ENCODE measurements at regions not wholly inside any gene's neighbourhood (a gene's known extent, or its start where the extent isn't known, plus 50 kb on each side); places are given as distances from the start of the nearest gene placed in this dataset.

GRCh38 chr5:86974955-86975354 lies 292.7 kb upstream of the RASA1 start:
- no peak for TF ChIP-seq CTCF (IDR thresholded peaks at IDR 0.05)
- no peaks in the 10 kb centered on the region for H3K36me3 Mint-ChIP-seq (ENCODE audit: unreplicated experiment)
- DNase-seq (ENCODE audit: extremely low spot score, unreplicated experiment) = no peak
- no peak overlapping the region for H3K4me3 Mint-ChIP-seq (ENCODE audit: unreplicated experiment)
- no peaks in the 10 kb centered on the region for H3K9me3 Mint-ChIP-seq (ENCODE audit: unreplicated experiment)
- peaks cover 24% of the 10 kb centered on the region for H3K27me3 Mint-ChIP-seq (ENCODE audit: unreplicated experiment)
- no peak overlapping the region for H3K27ac Mint-ChIP-seq (ENCODE audit: unreplicated experiment)
- H3K4me1 Mint-ChIP-seq (ENCODE audit: unreplicated experiment) = peaks cover 1% of the 10 kb centered on the region

GRCh38 chr5:86977190-86977589 lies 290.5 kb upstream of the RASA1 start:
- Mint-ChIP-seq H3K27ac (ENCODE audit: unreplicated experiment) (no peak overlapping the region), H3K4me3 (ENCODE audit: unreplicated experiment) (no peak overlapping the region), H3K27me3 (ENCODE audit: unreplicated experiment) (peaks cover 14% of the 10 kb centered on the region), H3K9me3 (ENCODE audit: unreplicated experiment) (no peaks in the 10 kb centered on the region), H3K4me1 (ENCODE audit: unreplicated experiment) (peaks cover 1% of the 10 kb centered on the region), H3K36me3 (ENCODE audit: unreplicated experiment) (no peaks in the 10 kb centered on the region)
- no peak for TF ChIP-seq CTCF (IDR thresholded peaks at IDR 0.05)
- no peak for DNase-seq (ENCODE audit: extremely low spot score, unreplicated experiment)

GRCh38 chr5:86977808-86978207 lies 289.9 kb upstream of the RASA1 start:
- H3K36me3 Mint-ChIP-seq (ENCODE audit: unreplicated experiment) = no peaks in the 10 kb centered on the region
- TF ChIP-seq CTCF (IDR thresholded peaks at IDR 0.05) = no peak

GRCh38 chr5:86979811-86980411 lies 287.8 kb upstream of the RASA1 start:
- no peak overlapping the region for H3K27ac Mint-ChIP-seq (ENCODE audit: unreplicated experiment)
- H3K4me1 Mint-ChIP-seq (ENCODE audit: unreplicated experiment) = peaks cover 1% of the 10 kb centered on the region
- no peaks in the 10 kb centered on the region for H3K36me3 Mint-ChIP-seq (ENCODE audit: unreplicated experiment)
- no peaks in the 10 kb centered on the region for H3K9me3 Mint-ChIP-seq (ENCODE audit: unreplicated experiment)
- H3K27me3 Mint-ChIP-seq (ENCODE audit: unreplicated experiment) = peaks cover 4% of the 10 kb centered on the region
- no peak for DNase-seq (ENCODE audit: extremely low spot score, unreplicated experiment)
- no peak for TF ChIP-seq CTCF (IDR thresholded peaks at IDR 0.05)
- no peak overlapping the region for H3K4me3 Mint-ChIP-seq (ENCODE audit: unreplicated experiment)

More at GRCh38 chr5:86977808-86978207, 289.9 kb upstream of the RASA1 start:
- H3K9me3 Mint-ChIP-seq (ENCODE audit: unreplicated experiment) = no peaks in the 10 kb centered on the region
- no peak overlapping the region for H3K4me3 Mint-ChIP-seq (ENCODE audit: unreplicated experiment)
- H3K27ac Mint-ChIP-seq (ENCODE audit: unreplicated experiment) = no peak overlapping the region
- H3K4me1 Mint-ChIP-seq (ENCODE audit: unreplicated experiment) = peaks cover 1% of the 10 kb centered on the region
- peaks cover 11% of the 10 kb centered on the region for H3K27me3 Mint-ChIP-seq (ENCODE audit: unreplicated experiment)
- no peak for DNase-seq (ENCODE audit: extremely low spot score, unreplicated experiment)

GRCh38 chr5:86981898-86982297 lies 285.8 kb upstream of the RASA1 start:
- Mint-ChIP-seq H3K27me3 (ENCODE audit: unreplicated experiment) (peaks cover 12% of the 10 kb centered on the region), H3K4me1 (ENCODE audit: unreplicated experiment) (peaks cover 1% of the 10 kb centered on the region), H3K4me3 (ENCODE audit: unreplicated experiment) (no peak overlapping the region), H3K27ac (ENCODE audit: unreplicated experiment) (no peak overlapping the region), H3K9me3 (ENCODE audit: unreplicated experiment) (no peaks in the 10 kb centered on the region), H3K36me3 (ENCODE audit: unreplicated experiment) (no peaks in the 10 kb centered on the region)
- DNase-seq (ENCODE audit: extremely low spot score, unreplicated experiment) = no peak
- TF ChIP-seq CTCF (IDR thresholded peaks at IDR 0.05) = no peak
